HL-60 (cell line): ENCODE measurements at regions not wholly inside any gene's neighbourhood (a gene's known extent, or its start where the extent isn't known, plus 50 kb on each side); places are given as distances from the start of the nearest gene placed in this dataset.

Experiments
- DNase-seq, 2 experiments: peaks; one replicate each; pipeline ENCODE4 v3.0.0-alpha.2; 2010 to 2020; ENCODE audit warnings: low read depth in 1 of 2, low spot score in 1 of 2
- H3K27ac ChIP-seq: fragments of 250-450 bp; sonication (Bioruptor Pico); replicated peaks from 2 replicates; pipeline ENCODE4 v1.5.1; 2020; ENCODE audit warnings: mild to moderate bottlenecking, moderate library complexity
- H3K27me3 ChIP-seq: fragments of 250-450 bp; sonication (Bioruptor Pico); 2 replicates; pipeline ENCODE4 v1.5.1; 2021; ENCODE audit warnings: mild to moderate bottlenecking, moderate library complexity; ENCODE audit not compliant: insufficient read depth, poor library complexity, severe bottlenecking
- H3K4me3 ChIP-seq: replicated peaks from 2 replicates; pipeline ENCODE4 v1.5.1; 2011; ENCODE audit warnings: mild to moderate bottlenecking, control low read depth, low read length; ENCODE audit not compliant: insufficient read depth
- GABPA ChIP-seq: IDR thresholded peaks from 2 replicates; pipeline ENCODE4 v1.6.1; 2012; ENCODE audit warnings: low read depth
- POLR2AphosphoS5 ChIP-seq: IDR thresholded peaks from 2 replicates; pipeline ENCODE4 v1.6.1; 2012; ENCODE audit warnings: low read depth
- SPI1 ChIP-seq: IDR thresholded peaks from 2 replicates; pipeline ENCODE4 v1.6.1; 2012; ENCODE audit warnings: low read depth, mild to moderate bottlenecking, borderline replicate concordance
- TF ChIP-seq, protein P1 (sequence below): IDR thresholded peaks from 2 replicates; pipeline ENCODE4 v1.6.1; 2012; ENCODE audit warnings: low read depth; ENCODE audit not compliant: insufficient replicate concordance
- TF ChIP-seq, protein P2 (sequence below): IDR thresholded peaks from one replicate; pipeline ENCODE4 v1.5.1; 2011; ENCODE audit warnings: low read length, control low read depth, inconsistent platforms; ENCODE audit not compliant: insufficient read depth

DNA sequence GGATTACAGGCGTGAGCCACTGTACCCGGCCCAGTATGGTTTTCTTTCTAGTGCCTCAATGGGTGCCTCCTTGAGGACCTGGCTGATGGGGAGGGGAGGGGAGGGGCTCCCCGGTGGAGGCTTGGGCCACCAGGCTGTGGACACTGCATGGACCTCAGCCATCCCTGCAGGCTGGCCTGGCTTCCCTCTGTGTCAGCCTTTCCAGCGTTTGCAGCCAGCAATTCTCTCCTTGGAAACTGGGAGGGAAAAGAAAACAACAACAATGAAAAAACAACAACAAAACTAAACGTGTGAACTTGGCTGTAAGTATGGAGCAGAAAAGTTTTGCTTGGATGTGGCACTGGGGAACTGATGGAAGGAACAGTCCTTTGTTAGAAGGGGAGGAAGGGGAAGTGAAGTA is 159.3 kb downstream of the GLI2 start:
- H3K27ac ChIP-seq: no peak overlapping the region
- H3K4me3 ChIP-seq: no peak overlapping the region
- TF ChIP-seq, protein P1, sequence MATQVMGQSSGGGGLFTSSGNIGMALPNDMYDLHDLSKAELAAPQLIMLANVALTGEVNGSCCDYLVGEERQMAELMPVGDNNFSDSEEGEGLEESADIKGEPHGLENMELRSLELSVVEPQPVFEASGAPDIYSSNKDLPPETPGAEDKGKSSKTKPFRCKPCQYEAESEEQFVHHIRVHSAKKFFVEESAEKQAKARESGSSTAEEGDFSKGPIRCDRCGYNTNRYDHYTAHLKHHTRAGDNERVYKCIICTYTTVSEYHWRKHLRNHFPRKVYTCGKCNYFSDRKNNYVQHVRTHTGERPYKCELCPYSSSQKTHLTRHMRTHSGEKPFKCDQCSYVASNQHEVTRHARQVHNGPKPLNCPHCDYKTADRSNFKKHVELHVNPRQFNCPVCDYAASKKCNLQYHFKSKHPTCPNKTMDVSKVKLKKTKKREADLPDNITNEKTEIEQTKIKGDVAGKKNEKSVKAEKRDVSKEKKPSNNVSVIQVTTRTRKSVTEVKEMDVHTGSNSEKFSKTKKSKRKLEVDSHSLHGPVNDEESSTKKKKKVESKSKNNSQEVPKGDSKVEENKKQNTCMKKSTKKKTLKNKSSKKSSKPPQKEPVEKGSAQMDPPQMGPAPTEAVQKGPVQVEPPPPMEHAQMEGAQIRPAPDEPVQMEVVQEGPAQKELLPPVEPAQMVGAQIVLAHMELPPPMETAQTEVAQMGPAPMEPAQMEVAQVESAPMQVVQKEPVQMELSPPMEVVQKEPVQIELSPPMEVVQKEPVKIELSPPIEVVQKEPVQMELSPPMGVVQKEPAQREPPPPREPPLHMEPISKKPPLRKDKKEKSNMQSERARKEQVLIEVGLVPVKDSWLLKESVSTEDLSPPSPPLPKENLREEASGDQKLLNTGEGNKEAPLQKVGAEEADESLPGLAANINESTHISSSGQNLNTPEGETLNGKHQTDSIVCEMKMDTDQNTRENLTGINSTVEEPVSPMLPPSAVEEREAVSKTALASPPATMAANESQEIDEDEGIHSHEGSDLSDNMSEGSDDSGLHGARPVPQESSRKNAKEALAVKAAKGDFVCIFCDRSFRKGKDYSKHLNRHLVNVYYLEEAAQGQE: no peak
- TF ChIP-seq SPI1 (no peak), GABPA (no peak), POLR2AphosphoS5 (no peak)
- TF ChIP-seq, protein P2, sequence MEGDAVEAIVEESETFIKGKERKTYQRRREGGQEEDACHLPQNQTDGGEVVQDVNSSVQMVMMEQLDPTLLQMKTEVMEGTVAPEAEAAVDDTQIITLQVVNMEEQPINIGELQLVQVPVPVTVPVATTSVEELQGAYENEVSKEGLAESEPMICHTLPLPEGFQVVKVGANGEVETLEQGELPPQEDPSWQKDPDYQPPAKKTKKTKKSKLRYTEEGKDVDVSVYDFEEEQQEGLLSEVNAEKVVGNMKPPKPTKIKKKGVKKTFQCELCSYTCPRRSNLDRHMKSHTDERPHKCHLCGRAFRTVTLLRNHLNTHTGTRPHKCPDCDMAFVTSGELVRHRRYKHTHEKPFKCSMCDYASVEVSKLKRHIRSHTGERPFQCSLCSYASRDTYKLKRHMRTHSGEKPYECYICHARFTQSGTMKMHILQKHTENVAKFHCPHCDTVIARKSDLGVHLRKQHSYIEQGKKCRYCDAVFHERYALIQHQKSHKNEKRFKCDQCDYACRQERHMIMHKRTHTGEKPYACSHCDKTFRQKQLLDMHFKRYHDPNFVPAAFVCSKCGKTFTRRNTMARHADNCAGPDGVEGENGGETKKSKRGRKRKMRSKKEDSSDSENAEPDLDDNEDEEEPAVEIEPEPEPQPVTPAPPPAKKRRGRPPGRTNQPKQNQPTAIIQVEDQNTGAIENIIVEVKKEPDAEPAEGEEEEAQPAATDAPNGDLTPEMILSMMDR: no peak
- no peak for DNase-seq
- no peaks in the 10 kb centered on the region for H3K27me3 ChIP-seq

DNA sequence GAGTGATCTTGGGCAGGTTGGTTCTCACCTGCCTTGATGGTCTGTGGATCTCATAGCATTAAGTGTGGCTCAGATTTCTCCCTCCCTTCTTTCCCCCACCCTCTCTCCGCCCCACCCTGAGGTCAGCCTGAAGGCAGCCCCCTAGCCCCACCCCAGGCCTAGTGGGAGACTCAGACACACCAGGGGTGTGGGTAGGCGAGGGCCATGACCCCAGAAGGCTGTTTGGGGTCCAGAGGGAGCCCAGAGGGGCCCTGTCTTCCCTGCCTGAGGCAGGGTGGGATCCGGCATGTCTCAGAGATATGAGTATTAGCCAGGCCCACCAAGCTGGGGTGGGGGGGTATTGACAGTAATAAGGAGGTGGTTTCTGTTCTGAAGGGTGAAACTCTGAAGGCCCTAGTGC is 160.5 kb downstream of the GLI2 start:
- no peak for TF ChIP-seq SPI1
- TF ChIP-seq POLR2AphosphoS5: no peak
- TF ChIP-seq, protein P1: no peak
- TF ChIP-seq, protein P2: no peak
- no peak for TF ChIP-seq GABPA

DNA sequence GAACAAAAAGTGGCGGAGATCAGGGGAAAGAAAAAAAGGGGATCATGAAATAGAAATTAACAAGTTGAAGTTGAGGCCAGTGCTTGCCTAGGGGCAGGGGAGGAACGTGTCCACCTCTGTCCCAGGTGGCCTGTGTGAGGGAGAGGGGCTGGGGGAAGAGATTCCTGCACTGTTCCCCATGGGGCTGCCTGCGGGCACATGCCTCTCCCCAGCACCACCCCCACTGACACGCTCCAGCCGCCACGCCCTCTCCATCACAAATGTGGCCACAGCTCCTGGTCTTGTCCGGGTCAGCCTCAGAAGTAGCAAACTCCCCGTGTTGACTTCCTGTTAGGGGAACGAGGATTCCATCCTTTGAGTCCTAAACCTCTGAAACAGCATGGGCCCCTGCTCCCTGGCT is 161.2 kb downstream of the GLI2 start:
- no peak overlapping the region for H3K4me3 ChIP-seq
- no peak overlapping the region for H3K27ac ChIP-seq
- DNase-seq: no peak
- no peak for TF ChIP-seq POLR2AphosphoS5
- TF ChIP-seq GABPA: no peak
- no peak for TF ChIP-seq SPI1
- TF ChIP-seq, protein P1: no peak
- TF ChIP-seq, protein P2: no peak
- no peaks in the 10 kb centered on the region for H3K27me3 ChIP-seq

More for the DNA sequence above, 160.5 kb downstream of the GLI2 start:
- Histone ChIP-seq H3K27me3 (no peaks in the 10 kb centered on the region), H3K27ac (no peak overlapping the region), H3K4me3 (no peak overlapping the region)
- no peak for DNase-seq
